Loucy (cell line): ENCODE measurements at regions not wholly inside any gene's neighbourhood (a gene's known extent, or its start where the extent isn't known, plus 50 kb on each side); places are given as distances from the start of the nearest gene placed in this dataset.

Experiments used
- H2AFZ ChIP-seq: fragments of 200-600 bp; sonication (generic); 2 replicates; pipeline ENCODE4 v1.6.0; 2016; ENCODE audit warnings: antibody characterized with exemption, mild to moderate bottlenecking, low read length, moderate library complexity
- H3F3A ChIP-seq: fragments of 200-600 bp; 2 replicates; pipeline ENCODE4 v1.6.0; 2016; ENCODE audit warnings: antibody characterized with exemption, low read depth, mild to moderate bottlenecking
- H3K27me3 ChIP-seq: fragments of 200-600 bp; sonication (generic); 2 replicates; pipeline ENCODE4 v1.6.1; 2014; ENCODE audit warnings: low read length, mild to moderate bottlenecking; ENCODE audit not compliant: insufficient read depth, poor library complexity, severe bottlenecking
- H3K36me3 ChIP-seq: fragments of 200-600 bp; sonication (generic); 2 replicates; pipeline ENCODE4 v1.6.1; 2016; ENCODE audit warnings: low read length; ENCODE audit not compliant: insufficient read depth
- H3K4me1 ChIP-seq: fragments of 200-600 bp; sonication (generic); 2 replicates; pipeline ENCODE4 v1.5.1; 2014; ENCODE audit warnings: low read length, mild to moderate bottlenecking; ENCODE audit not compliant: insufficient read depth, poor library complexity, severe bottlenecking
- H3K4me2 ChIP-seq: fragments of 200-600 bp; sonication (generic); 2 replicates; pipeline ENCODE4 v1.6.0; 2014; ENCODE audit warnings: antibody characterized with exemption, low read length, low read depth, mild to moderate bottlenecking; ENCODE audit not compliant: poor library complexity, severe bottlenecking
- H3K4me3 ChIP-seq: fragments of 200-600 bp; sonication (generic); 2 replicates; pipeline ENCODE4 v1.5.1; 2014; ENCODE audit warnings: low read length, mild to moderate bottlenecking, mixed read lengths; ENCODE audit not compliant: poor library complexity, severe bottlenecking
- H3K79me2 ChIP-seq: fragments of 200-600 bp; sonication (generic); 2 replicates; pipeline ENCODE4 v1.6.1; 2014; ENCODE audit warnings: low read length; ENCODE audit not compliant: insufficient read depth
- H3K9ac ChIP-seq: fragments of 200-600 bp; sonication (generic); 2 replicates; pipeline ENCODE4 v1.6.0; 2014; ENCODE audit warnings: mild to moderate bottlenecking, low read depth, low read length, moderate library complexity; ENCODE audit not compliant: poor library complexity, severe bottlenecking
- H3K9me2 ChIP-seq: fragments of 200-600 bp; sonication (generic); replicated peaks from 2 replicates; pipeline ENCODE4 v1.6.1; 2016; ENCODE audit warnings: low read depth, low read length, mixed read lengths
- H3K9me3 ChIP-seq: fragments of 200-600 bp; sonication (generic); 2 replicates; pipeline ENCODE4 v1.6.1; 2014; ENCODE audit warnings: mild to moderate bottlenecking, antibody characterized with exemption, low read length, low read depth; ENCODE audit not compliant: insufficient read depth
- H4K20me1 ChIP-seq: fragments of 200-600 bp; sonication (generic); 2 replicates; pipeline ENCODE4 v1.6.0; 2014; ENCODE audit warnings: antibody characterized with exemption, low read length, mild to moderate bottlenecking; ENCODE audit not compliant: insufficient read depth, poor library complexity, severe bottlenecking
- EZH2phosphoT487 ChIP-seq: fragments of 200-600 bp; IDR thresholded peaks from 2 replicates; pipeline ENCODE4 v1.6.1; 2018; ENCODE audit warnings: antibody characterized with exemption, mild to moderate bottlenecking, moderate library complexity, borderline replicate concordance
- TF ChIP-seq, protein P1 (sequence below): fragments of 200-600 bp; sonication (generic); conservative IDR thresholded peaks from 2 replicates; pipeline ENCODE4 v1.5.1; 2014; ENCODE audit warnings: mild to moderate bottlenecking, antibody characterized with exemption, low read length

DNA sequence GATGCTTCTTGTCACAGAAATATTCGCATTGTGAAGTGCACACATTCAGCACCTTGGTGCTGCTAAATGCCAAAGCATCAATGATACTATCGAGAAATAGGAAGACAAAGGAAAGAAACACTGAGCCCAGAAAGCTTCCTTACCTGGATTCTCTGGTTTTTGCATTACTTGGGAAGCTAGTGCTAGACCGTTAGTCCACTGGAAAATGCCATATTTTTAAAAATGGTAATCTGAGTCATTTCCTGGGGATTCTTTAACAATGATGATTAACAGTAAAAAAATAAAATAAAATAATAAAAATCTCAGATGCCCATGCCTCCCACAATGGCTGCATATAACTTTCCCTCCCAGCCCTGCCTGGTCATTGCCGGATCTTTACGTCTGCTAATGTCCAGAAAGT, 420.1 kb upstream of the MGMT start:
- no peak for TF ChIP-seq EZH2phosphoT487
- TF ChIP-seq, protein P1, sequence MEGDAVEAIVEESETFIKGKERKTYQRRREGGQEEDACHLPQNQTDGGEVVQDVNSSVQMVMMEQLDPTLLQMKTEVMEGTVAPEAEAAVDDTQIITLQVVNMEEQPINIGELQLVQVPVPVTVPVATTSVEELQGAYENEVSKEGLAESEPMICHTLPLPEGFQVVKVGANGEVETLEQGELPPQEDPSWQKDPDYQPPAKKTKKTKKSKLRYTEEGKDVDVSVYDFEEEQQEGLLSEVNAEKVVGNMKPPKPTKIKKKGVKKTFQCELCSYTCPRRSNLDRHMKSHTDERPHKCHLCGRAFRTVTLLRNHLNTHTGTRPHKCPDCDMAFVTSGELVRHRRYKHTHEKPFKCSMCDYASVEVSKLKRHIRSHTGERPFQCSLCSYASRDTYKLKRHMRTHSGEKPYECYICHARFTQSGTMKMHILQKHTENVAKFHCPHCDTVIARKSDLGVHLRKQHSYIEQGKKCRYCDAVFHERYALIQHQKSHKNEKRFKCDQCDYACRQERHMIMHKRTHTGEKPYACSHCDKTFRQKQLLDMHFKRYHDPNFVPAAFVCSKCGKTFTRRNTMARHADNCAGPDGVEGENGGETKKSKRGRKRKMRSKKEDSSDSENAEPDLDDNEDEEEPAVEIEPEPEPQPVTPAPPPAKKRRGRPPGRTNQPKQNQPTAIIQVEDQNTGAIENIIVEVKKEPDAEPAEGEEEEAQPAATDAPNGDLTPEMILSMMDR, result no peak
- no peak overlapping the region for H3K4me2 ChIP-seq
- no peaks in the 10 kb centered on the region for H3K27me3 ChIP-seq
- no peaks in the 10 kb centered on the region for H3K9me3 ChIP-seq
- H3K79me2 ChIP-seq, result no peaks in the 10 kb centered on the region
- peaks cover 18% of the 10 kb centered on the region for H3K4me1 ChIP-seq
- H3K36me3 ChIP-seq, result no peaks in the 10 kb centered on the region
- no peak overlapping the region for H3K4me3 ChIP-seq
- no peak overlapping the region for H2AFZ ChIP-seq
- no peaks in the 10 kb centered on the region for H3F3A ChIP-seq
- H4K20me1 ChIP-seq, result no peaks in the 10 kb centered on the region
- no peak overlapping the region for H3K9ac ChIP-seq
- no peaks in the 10 kb centered on the region for H3K9me2 ChIP-seq

DNA sequence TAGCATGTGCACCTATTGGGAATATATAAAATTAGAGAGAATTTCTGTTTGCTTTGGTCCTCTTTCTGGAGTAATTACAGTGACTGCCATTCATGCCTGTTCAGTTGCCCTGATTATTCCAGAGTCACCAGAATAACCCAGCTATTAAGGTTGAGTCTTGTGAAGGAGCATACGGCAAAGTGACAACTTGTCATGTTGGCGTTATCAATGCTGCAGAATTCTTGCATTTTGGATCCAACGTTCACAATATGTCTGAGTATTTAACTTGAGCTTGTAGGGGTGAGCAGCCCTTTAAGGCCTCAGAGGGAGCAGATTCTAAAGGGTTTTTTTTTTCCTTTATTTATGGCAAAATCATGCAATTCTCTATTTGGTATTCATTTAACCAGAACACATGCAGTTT, 419.4 kb upstream of the MGMT start:
- Histone ChIP-seq H3K36me3 (no peaks in the 10 kb centered on the region), H3K27me3 (no peaks in the 10 kb centered on the region), H3K9ac (no peak overlapping the region), H3K4me1 (peaks cover 12% of the 10 kb centered on the region), H4K20me1 (no peaks in the 10 kb centered on the region), H3K9me2 (no peaks in the 10 kb centered on the region), H2AFZ (no peak overlapping the region), H3F3A (no peaks in the 10 kb centered on the region), H3K9me3 (no peaks in the 10 kb centered on the region), H3K4me2 (no peak overlapping the region), H3K4me3 (no peak overlapping the region), H3K79me2 (no peaks in the 10 kb centered on the region)
- no peak for TF ChIP-seq EZH2phosphoT487
- TF ChIP-seq, protein P1, result no peak

DNA sequence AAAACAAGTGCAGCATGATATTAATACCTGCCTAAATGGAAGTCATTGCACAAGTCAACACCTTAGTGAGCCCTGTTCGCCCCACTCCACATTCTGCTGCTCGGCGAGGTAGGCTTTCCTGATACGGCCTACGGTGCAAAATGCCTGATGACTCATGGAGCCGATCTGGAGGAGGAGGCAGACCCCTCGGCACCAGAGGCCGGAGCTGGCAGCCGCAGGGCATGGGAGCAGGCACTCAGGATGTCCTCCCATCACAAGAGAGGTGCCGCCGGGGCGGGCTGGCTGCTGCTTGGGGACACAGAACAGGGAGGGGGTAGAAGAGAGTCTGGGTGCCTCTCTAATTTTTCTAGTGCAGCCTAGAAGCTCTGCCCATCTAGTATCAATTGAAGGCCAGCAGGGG, 418.5 kb upstream of the MGMT start:
- Histone ChIP-seq H3K9ac (no peak overlapping the region), H3K36me3 (no peaks in the 10 kb centered on the region), H3K4me1 (peaks cover 3% of the 10 kb centered on the region), H2AFZ (no peak overlapping the region), H3K4me2 (no peak overlapping the region), H3K9me3 (no peaks in the 10 kb centered on the region), H3K4me3 (no peak overlapping the region), H3F3A (no peaks in the 10 kb centered on the region), H3K79me2 (no peaks in the 10 kb centered on the region), H3K27me3 (no peaks in the 10 kb centered on the region), H4K20me1 (no peaks in the 10 kb centered on the region), H3K9me2 (no peaks in the 10 kb centered on the region)
- no peak for TF ChIP-seq EZH2phosphoT487
- TF ChIP-seq, protein P1, result no peak
